ENCODE measurements at regions not wholly inside any gene's neighbourhood (a gene's known extent, or its start where the extent isn't known, plus 50 kb on each side); places are given as distances from the start of the nearest gene placed in this dataset.
"Not testable (repeated sequence)": the region's sequence is repeated elsewhere in the genome, so short reads cannot be mapped to it uniquely, and the experiment has no call there.

DNA sequence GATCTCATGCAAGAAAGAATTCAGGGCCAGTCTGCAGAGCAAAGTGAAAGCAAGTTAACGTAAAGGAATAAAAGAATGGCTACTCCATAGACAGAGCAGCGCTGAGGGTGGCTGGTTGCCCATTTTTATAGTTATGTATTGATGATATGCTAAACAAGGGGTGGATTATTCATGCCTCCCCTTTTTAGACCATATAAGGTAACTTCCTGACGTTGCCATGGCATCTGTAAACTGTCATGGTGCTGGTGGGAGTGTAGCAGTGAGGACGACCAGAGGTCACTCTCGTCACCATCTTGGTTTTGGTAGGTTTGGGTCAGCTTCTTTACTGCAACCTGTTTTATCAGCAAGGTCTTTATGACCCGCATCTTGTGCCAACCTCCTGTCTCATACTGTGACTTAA lies 76.5 kb upstream of the VRK1 start:
- TF ChIP-seq POLR2A, CTCF, EP300 (IDR thresholded peaks at IDR 0.05): not testable (repeated sequence)
